ENCODE measurements at regions not wholly inside any gene's neighbourhood (a gene's known extent, or its start where the extent isn't known, plus 50 kb on each side); places are given as distances from the start of the nearest gene placed in this dataset.
"Not testable (repeated sequence)": the region's sequence is repeated elsewhere in the genome, so short reads cannot be mapped to it uniquely, and the experiment has no call there.

DNA sequence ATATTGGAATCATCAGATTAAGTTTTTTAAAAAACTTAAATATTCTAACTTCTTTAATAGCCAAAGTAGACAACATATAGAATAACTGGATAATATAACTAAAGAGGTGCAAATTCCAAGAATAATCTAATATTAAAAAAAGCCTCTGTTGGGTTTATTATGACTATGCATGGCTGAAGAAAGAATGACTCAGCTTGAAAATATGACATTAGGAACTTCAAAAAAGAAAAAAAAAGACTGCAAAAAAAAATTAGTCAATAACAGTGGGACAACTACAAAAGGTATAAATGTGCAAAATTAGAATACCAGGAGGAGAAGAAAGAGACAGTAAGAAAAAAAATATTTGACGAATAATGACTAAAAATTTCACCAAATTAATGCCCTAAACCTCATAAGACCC is 1178.0 kb downstream of the JRKL start:
- Histone ChIP-seq H3K9ac (ENCODE audit: low read length) (no peak overlapping the region), H3K4me3 (ENCODE audit: control extremely low read depth in 1 of 5, extremely low read depth in 1 of 5, insufficient read depth in 1 of 5, low read depth in 2 of 5, low read length in 4 of 5) (no peak overlapping the region), H2AFZ (ENCODE audit: insufficient read depth, low read depth, low read length, poor library complexity, severe bottlenecking) (no peak overlapping the region), H3K4me1 (ENCODE audit: control insufficient read depth in 2 of 2, insufficient read depth in 2 of 2, low read length in 2 of 2) (no peaks in the 10 kb centered on the region), H3K27me3 (replicated peaks in 1 of 4; ENCODE audit: control extremely low read depth in 1 of 4, control insufficient read depth in 3 of 4, insufficient read depth in 4 of 4, low read length in 3 of 4) (no peaks in the 10 kb centered on the region), H3K79me2 (ENCODE audit: control insufficient read depth, insufficient read depth, low read length) (no peaks in the 10 kb centered on the region), H3K36me3 (replicated peaks in 1 of 2; ENCODE audit: control extremely low read depth in 1 of 2, control insufficient read depth in 1 of 2, extremely low read depth in 1 of 2, insufficient read depth in 2 of 2, low read length in 1 of 2) (no peaks in the 10 kb centered on the region), H4K20me1 (ENCODE audit: control insufficient read depth, insufficient read depth, low read length, poor library complexity, severe bottlenecking) (no peaks in the 10 kb centered on the region), H3K9me3 (ENCODE audit: control extremely low read depth in 1 of 3, control insufficient read depth in 2 of 3, insufficient read depth in 1 of 3, low read length in 2 of 3) (peaks cover 0 to 10% (median 2%) of the 10 kb centered on the region in 3 donors), H3K4me2 (replicated peaks; ENCODE audit: low read depth, low read length, poor library complexity, severe bottlenecking) (no peak overlapping the region), H3K27ac (ENCODE audit: low read length in 2 of 2) (no peak overlapping the region)
- peaks cover 7% of the 10 kb centered on the region for H3K9me3 Mint-ChIP-seq (ENCODE audit: insufficient read depth)
- intact Hi-C loops (cut with micrococcal nuclease) = no loop called here
- CTCF ChIA-PET = no interaction called here
- no peak overlapping the region for H3K4me3 Mint-ChIP-seq
- POLR2A ChIA-PET = no interaction called here
- ATAC-seq (ENCODE audit: low read depth) (no peak), DNase-seq (no peak)
- H3K27ac Mint-ChIP-seq = no peak overlapping the region
- H3K4me1 Mint-ChIP-seq = no peaks in the 10 kb centered on the region
- no peak for TF ChIP-seq EZH2 (IDR thresholded peaks at IDR 0.05; ENCODE audit: borderline replicate concordance, insufficient read depth, low read depth, low read length, poor library complexity, severe bottlenecking)
- TF ChIP-seq CTCF (IDR thresholded peaks at IDR 0.05) = no peak
- WGBS (ENCODE audit: insufficient coverage) = no CpG with 5 or more reads among the region's 1 CpG
- no peaks in the 10 kb centered on the region for H3K27me3 Mint-ChIP-seq

GRCh38 chr11:97570636-97571035 is 1180.8 kb downstream of the JRKL start:
- Mint-ChIP-seq H3K27me3 (no peaks in the 10 kb centered on the region), H3K4me1 (no peaks in the 10 kb centered on the region), H3K9me3 (ENCODE audit: insufficient read depth) (peaks cover 7% of the 10 kb centered on the region), H3K27ac (no peak overlapping the region), H3K4me3 (no peak overlapping the region)
- no peaks in the 10 kb centered on the region for H3K27me3 ChIP-seq (replicated peaks in 1 of 4; ENCODE audit: control extremely low read depth in 1 of 4, control insufficient read depth in 3 of 4, insufficient read depth in 4 of 4, low read length in 3 of 4)
- no peak overlapping the region for H3K27ac ChIP-seq (ENCODE audit: low read length in 2 of 2)
- no peaks in the 10 kb centered on the region for H3K4me1 ChIP-seq (ENCODE audit: control insufficient read depth in 2 of 2, insufficient read depth in 2 of 2, low read length in 2 of 2)
- TF ChIP-seq EZH2 (IDR thresholded peaks at IDR 0.05; ENCODE audit: borderline replicate concordance, insufficient read depth, low read depth, low read length, poor library complexity, severe bottlenecking) (no peak), CTCF (IDR thresholded peaks at IDR 0.05) (no peak)
- ChIA-PET CTCF (no interaction called here), POLR2A (no interaction called here)
- H3K9me3 ChIP-seq (ENCODE audit: control extremely low read depth in 1 of 3, control insufficient read depth in 2 of 3, insufficient read depth in 1 of 3, low read length in 2 of 3) = peaks cover 0 to 10% (median 2%) of the 10 kb centered on the region in 3 donors
- intact Hi-C loops (cut with micrococcal nuclease) = no loop called here
- H3K4me3 ChIP-seq (ENCODE audit: control extremely low read depth in 1 of 5, extremely low read depth in 1 of 5, insufficient read depth in 1 of 5, low read depth in 2 of 5, low read length in 4 of 5) = no peak overlapping the region
- ATAC-seq (ENCODE audit: low read depth) (no peak), DNase-seq (no peak)
- H3K4me2 ChIP-seq (replicated peaks; ENCODE audit: low read depth, low read length, poor library complexity, severe bottlenecking) = no peak overlapping the region
- H3K79me2 ChIP-seq (ENCODE audit: control insufficient read depth, insufficient read depth, low read length) = no peaks in the 10 kb centered on the region
- no peak overlapping the region for H2AFZ ChIP-seq (ENCODE audit: insufficient read depth, low read depth, low read length, poor library complexity, severe bottlenecking)
- H4K20me1 ChIP-seq (ENCODE audit: control insufficient read depth, insufficient read depth, low read length, poor library complexity, severe bottlenecking) = no peaks in the 10 kb centered on the region
- H3K9ac ChIP-seq (ENCODE audit: low read length) = no peak overlapping the region
- 100% methylated on average over 1 of the region's 3 CpGs for WGBS (ENCODE audit: insufficient coverage)
- H3K36me3 ChIP-seq (replicated peaks in 1 of 2; ENCODE audit: control extremely low read depth in 1 of 2, control insufficient read depth in 1 of 2, extremely low read depth in 1 of 2, insufficient read depth in 2 of 2, low read length in 1 of 2) = no peaks in the 10 kb centered on the region

GRCh38 chr11:97573771-97574170 is 1184.0 kb downstream of the JRKL start:
- DNase-seq; H3K4me3 Mint-ChIP-seq; POLR2A ChIA-PET; H3K27me3 Mint-ChIP-seq; H3K4me1 Mint-ChIP-seq; CTCF ChIA-PET; H3K9me3 ChIP-seq (ENCODE audit: control extremely low read depth in 1 of 3, control insufficient read depth in 2 of 3, insufficient read depth in 1 of 3, low read length in 2 of 3); H3K4me2 ChIP-seq (replicated peaks; ENCODE audit: low read depth, low read length, poor library complexity, severe bottlenecking); H3K27ac Mint-ChIP-seq; H3K27ac ChIP-seq (ENCODE audit: low read length in 2 of 2); H2AFZ ChIP-seq (ENCODE audit: insufficient read depth, low read depth, low read length, poor library complexity, severe bottlenecking); H3K9ac ChIP-seq (ENCODE audit: low read length); H3K9me3 Mint-ChIP-seq (ENCODE audit: insufficient read depth); H3K27me3 ChIP-seq (replicated peaks in 1 of 4; ENCODE audit: control extremely low read depth in 1 of 4, control insufficient read depth in 3 of 4, insufficient read depth in 4 of 4, low read length in 3 of 4); H4K20me1 ChIP-seq (ENCODE audit: control insufficient read depth, insufficient read depth, low read length, poor library complexity, severe bottlenecking); H3K4me1 ChIP-seq (ENCODE audit: control insufficient read depth in 2 of 2, insufficient read depth in 2 of 2, low read length in 2 of 2); H3K4me3 ChIP-seq (ENCODE audit: control extremely low read depth in 1 of 5, extremely low read depth in 1 of 5, insufficient read depth in 1 of 5, low read depth in 2 of 5, low read length in 4 of 5); H3K36me3 ChIP-seq (replicated peaks in 1 of 2; ENCODE audit: control extremely low read depth in 1 of 2, control insufficient read depth in 1 of 2, extremely low read depth in 1 of 2, insufficient read depth in 2 of 2, low read length in 1 of 2); intact Hi-C loops (cut with micrococcal nuclease); ATAC-seq (ENCODE audit: low read depth); H3K79me2 ChIP-seq (ENCODE audit: control insufficient read depth, insufficient read depth, low read length): not testable (repeated sequence)
- 94% methylated on average over 6 of the region's 6 CpGs for WGBS (ENCODE audit: insufficient coverage)
